ENCODE measurements at regions not wholly inside any gene's neighbourhood (a gene's known extent, or its start where the extent isn't known, plus 50 kb on each side); places are given as distances from the start of the nearest gene placed in this dataset.
A peak's percentile ranks its signal among the peaks of the same experiment; 100 is the strongest.

GRCh38 chr3:83913381-83913780, 1045.4 kb upstream of the CADM2 start:
- BruUV-seq (replicated peaks), result no TSS peak
- Histone ChIP-seq H3K79me2 (ENCODE audit: insufficient read depth, low read depth, low read length) (no peaks in the 10 kb centered on the region), H3K4me2 (ENCODE audit: low read length) (no peak overlapping the region), H4K20me1 (ENCODE audit: insufficient read depth, low read length) (no peaks in the 10 kb centered on the region), H3K36me3 (ENCODE audit: insufficient read depth, low read length) (no peaks in the 10 kb centered on the region), H2AFZ (ENCODE audit: low read length) (no peak overlapping the region), H3K4me1 (ENCODE audit: insufficient read depth, low read length, poor library complexity, severe bottlenecking) (no peaks in the 10 kb centered on the region), H3K27ac (ENCODE audit: low read depth, low read length, poor library complexity, severe bottlenecking) (no peak overlapping the region), H3K4me3 (ENCODE audit: low read depth, low read length, poor library complexity, severe bottlenecking) (no peak overlapping the region), H3K9me3 (ENCODE audit: low read length) (no peaks in the 10 kb centered on the region), H3K9me2 (ENCODE audit: insufficient read depth, low read length) (no peaks in the 10 kb centered on the region)
- POLR2A ChIA-PET, result no interaction called here
- TF ChIP-seq EZH2phosphoT487 (IDR thresholded peaks at IDR 0.05; ENCODE audit: borderline replicate concordance, low read depth, low read length) (no peak), CTCF (conservative IDR thresholded peaks at IDR 0.05; ENCODE audit: low read length) (no peak)
- DNase-seq (ENCODE audit: low spot score), result no peak
- CTCF ChIA-PET (ENCODE audit: unreplicated experiment), result no interaction called here
- intact Hi-C loops (cut with micrococcal nuclease; ENCODE audit: unreplicated experiment), result no loop called here

DNA sequence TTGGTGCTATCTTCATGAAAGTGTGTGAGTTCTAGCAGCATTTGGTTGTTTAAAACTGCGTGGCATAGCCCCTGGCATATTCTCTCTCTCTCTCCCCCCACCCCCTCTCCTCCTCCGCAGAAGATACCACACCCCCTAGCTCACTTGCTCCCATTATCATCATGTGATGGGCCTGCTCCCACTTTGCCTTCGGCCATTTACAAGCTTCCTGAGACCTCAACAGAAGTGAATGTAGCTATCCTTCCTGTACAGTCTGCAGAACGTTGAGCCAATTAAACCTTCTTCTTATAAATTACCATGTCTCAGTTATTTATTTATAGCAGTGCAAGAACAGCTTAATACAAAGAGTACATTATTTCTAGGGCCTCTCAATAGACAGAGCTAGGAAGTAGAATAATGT, 1032.5 kb upstream of the CADM2 start:
- Histone ChIP-seq H3K9me3 (ENCODE audit: low read length) (no peaks in the 10 kb centered on the region), H3K9me2 (ENCODE audit: insufficient read depth, low read length) (no peaks in the 10 kb centered on the region), H3K79me2 (ENCODE audit: insufficient read depth, low read depth, low read length) (no peaks in the 10 kb centered on the region), H3K4me2 (ENCODE audit: low read length) (no peak overlapping the region), H4K20me1 (ENCODE audit: insufficient read depth, low read length) (no peaks in the 10 kb centered on the region), H3K36me3 (ENCODE audit: insufficient read depth, low read length) (no peaks in the 10 kb centered on the region), H3K27ac (ENCODE audit: low read depth, low read length, poor library complexity, severe bottlenecking) (no peak overlapping the region), H3K4me1 (ENCODE audit: insufficient read depth, low read length, poor library complexity, severe bottlenecking) (no peaks in the 10 kb centered on the region), H2AFZ (ENCODE audit: low read length) (no peak overlapping the region), H3K4me3 (ENCODE audit: low read depth, low read length, poor library complexity, severe bottlenecking) (no peak overlapping the region)
- ChIA-PET CTCF (ENCODE audit: unreplicated experiment) (no interaction called here), POLR2A (no interaction called here)
- TF ChIP-seq CTCF (conservative IDR thresholded peaks at IDR 0.05; ENCODE audit: low read length) (no peak), EZH2phosphoT487 (IDR thresholded peaks at IDR 0.05; ENCODE audit: borderline replicate concordance, low read depth, low read length) (no peak)
- intact Hi-C loops (cut with micrococcal nuclease; ENCODE audit: unreplicated experiment), result no loop called here
- DNase-seq (ENCODE audit: low spot score), result no peak
- no TSS peak for BruUV-seq (replicated peaks)

GRCh38 chr3:83928391-83928790, 1030.4 kb upstream of the CADM2 start:
- Histone ChIP-seq H3K27ac (ENCODE audit: low read depth, low read length, poor library complexity, severe bottlenecking) (no peak overlapping the region), H3K79me2 (ENCODE audit: insufficient read depth, low read depth, low read length) (no peaks in the 10 kb centered on the region), H3K4me2 (ENCODE audit: low read length) (no peak overlapping the region), H3K9me2 (ENCODE audit: insufficient read depth, low read length) (no peaks in the 10 kb centered on the region), H2AFZ (ENCODE audit: low read length) (no peak overlapping the region), H4K20me1 (ENCODE audit: insufficient read depth, low read length) (no peaks in the 10 kb centered on the region), H3K9me3 (ENCODE audit: low read length) (no peaks in the 10 kb centered on the region), H3K4me3 (ENCODE audit: low read depth, low read length, poor library complexity, severe bottlenecking) (no peak overlapping the region), H3K4me1 (ENCODE audit: insufficient read depth, low read length, poor library complexity, severe bottlenecking) (no peaks in the 10 kb centered on the region), H3K36me3 (ENCODE audit: insufficient read depth, low read length) (no peaks in the 10 kb centered on the region)
- peak; percentile 72 for DNase-seq (ENCODE audit: low spot score)
- ChIA-PET CTCF (ENCODE audit: unreplicated experiment) (no interaction called here), POLR2A (no interaction called here)
- no peak for TF ChIP-seq EZH2phosphoT487 (IDR thresholded peaks at IDR 0.05; ENCODE audit: borderline replicate concordance, low read depth, low read length)
- peak; percentile 82 for TF ChIP-seq CTCF (conservative IDR thresholded peaks at IDR 0.05; ENCODE audit: low read length)
- intact Hi-C loops (cut with micrococcal nuclease; ENCODE audit: unreplicated experiment), result no loop called here
- BruUV-seq (replicated peaks), result no TSS peak

All from OCI-LY7 (cell line).